ENCODE measurements at regions not wholly inside any gene's neighbourhood (a gene's known extent, or its start where the extent isn't known, plus 50 kb on each side); places are given as distances from the start of the nearest gene placed in this dataset.

DNA sequence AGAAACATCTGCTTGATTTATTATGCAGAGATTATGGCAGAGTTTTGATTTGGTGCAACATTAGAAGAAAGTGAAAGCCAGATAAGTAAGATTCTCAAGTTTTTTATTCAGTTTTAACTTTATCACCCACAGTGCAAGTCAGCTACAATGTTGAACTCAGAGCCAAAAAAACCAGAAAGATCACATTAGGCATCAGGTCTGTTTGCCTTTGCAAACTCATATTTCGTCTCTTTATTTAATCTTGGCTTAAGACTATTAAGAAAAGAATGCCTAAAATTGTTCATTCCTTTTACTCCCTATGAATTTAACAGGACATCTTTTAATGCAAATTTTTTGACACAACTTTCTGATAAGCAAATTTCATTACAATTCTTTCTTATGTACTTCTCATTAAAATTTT lies 76.0 kb upstream of the TMEM26 start:
- Histone ChIP-seq H3K27me3 (ENCODE audit: low read depth) (no peaks in the 10 kb centered on the region), H3K9me3 (no peaks in the 10 kb centered on the region), H3K36me3 (replicated peaks) (no peaks in the 10 kb centered on the region), H3K4me3 (no peak overlapping the region), H3K4me1 (no peaks in the 10 kb centered on the region)
- in situ Hi-C loops (cut with MboI; ENCODE audit: low sequenced_read_pairs): no loop called here
- DNase-seq (ENCODE audit: low spot score in 2 of 2): no peak

- no peak for DNase-seq (ENCODE audit: low spot score in 2 of 2)
- H3K36me3 ChIP-seq (replicated peaks): no peaks in the 10 kb centered on the region
- no peaks in the 10 kb centered on the region for H3K4me1 ChIP-seq
- H3K4me3 ChIP-seq: no peak overlapping the region
- H3K27me3 ChIP-seq (ENCODE audit: low read depth): no peaks in the 10 kb centered on the region
- no peaks in the 10 kb centered on the region for H3K9me3 ChIP-seq
- in situ Hi-C loops (cut with MboI; ENCODE audit: low sequenced_read_pairs): no loop called here
These were observed 49.9 kb upstream of the TMEM26 start for GRCh38 chr10:61503051-61503450.
